RWPE1 (cell line): ENCODE measurements at regions not wholly inside any gene's neighbourhood (a gene's known extent, or its start where the extent isn't known, plus 50 kb on each side); places are given as distances from the start of the nearest gene placed in this dataset.
"Not testable (repeated sequence)": the region's sequence is repeated elsewhere in the genome, so short reads cannot be mapped to it uniquely, and the experiment has no call there.

Source experiments
- CTCF ChIA-PET: fragments of 350-600 bp; sonication (Branson Sonifier 250); formaldehyde crosslinking; extraction: SDS; loops from one replicate; lab custom pipeline; 2021; lab: Yijun Ruan, JAX
- POLR2A ChIA-PET: fragments of 400-600 bp; formaldehyde crosslinking; extraction: SDS; loops from one replicate; lab custom pipeline; 2020; ENCODE audit warnings: antibody characterized with exemption; ENCODE audit not compliant: low non-redundant PET; lab: Yijun Ruan, JAX
- DNase-seq: peaks from one replicate; pipeline ENCODE4 v3.0.0; 2012; ENCODE audit warnings: low spot score
- H3K27ac ChIP-seq: fragments of 450-650 bp; 2 replicates; pipeline ENCODE4 v1.5.1; 2017
- TF ChIP-seq, protein P1 (sequence below): fragments of 450-650 bp; conservative IDR thresholded peaks from 2 replicates; pipeline ENCODE4 v1.5.1; 2017; ENCODE audit warnings: low read depth, mild to moderate bottlenecking

DNA sequence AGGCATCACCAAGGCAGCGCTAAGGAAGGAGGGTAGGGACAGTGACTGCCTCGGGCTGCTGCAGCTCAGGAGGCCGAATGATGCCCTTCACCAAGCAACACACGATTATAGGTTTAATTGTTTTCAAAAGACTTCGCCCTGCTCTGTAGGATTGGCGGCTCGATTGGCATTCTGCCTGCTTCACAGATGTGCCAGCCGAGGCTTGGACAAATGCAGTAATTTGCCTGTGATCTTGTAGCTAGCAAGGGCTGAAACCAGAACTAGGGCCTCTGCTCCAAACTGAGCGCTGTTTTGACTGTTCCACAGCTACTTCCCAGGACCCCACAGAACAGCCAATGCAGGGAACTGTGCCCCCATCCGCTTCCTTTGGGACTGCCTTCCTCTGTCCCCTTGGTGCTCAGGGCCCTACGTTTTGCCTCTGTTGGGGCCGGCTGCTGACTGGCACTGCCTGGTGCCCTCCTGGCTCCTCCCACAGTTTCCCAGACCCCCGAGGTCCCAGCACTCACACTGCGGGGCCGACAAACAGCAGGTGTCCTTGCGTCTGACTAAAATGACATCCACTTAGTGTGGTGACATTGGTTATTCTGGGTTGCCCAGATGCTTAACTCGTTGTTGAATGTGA is 62.6 kb upstream of the EN2 start:
- DNase-seq, result no peak
- TF ChIP-seq, protein P1, sequence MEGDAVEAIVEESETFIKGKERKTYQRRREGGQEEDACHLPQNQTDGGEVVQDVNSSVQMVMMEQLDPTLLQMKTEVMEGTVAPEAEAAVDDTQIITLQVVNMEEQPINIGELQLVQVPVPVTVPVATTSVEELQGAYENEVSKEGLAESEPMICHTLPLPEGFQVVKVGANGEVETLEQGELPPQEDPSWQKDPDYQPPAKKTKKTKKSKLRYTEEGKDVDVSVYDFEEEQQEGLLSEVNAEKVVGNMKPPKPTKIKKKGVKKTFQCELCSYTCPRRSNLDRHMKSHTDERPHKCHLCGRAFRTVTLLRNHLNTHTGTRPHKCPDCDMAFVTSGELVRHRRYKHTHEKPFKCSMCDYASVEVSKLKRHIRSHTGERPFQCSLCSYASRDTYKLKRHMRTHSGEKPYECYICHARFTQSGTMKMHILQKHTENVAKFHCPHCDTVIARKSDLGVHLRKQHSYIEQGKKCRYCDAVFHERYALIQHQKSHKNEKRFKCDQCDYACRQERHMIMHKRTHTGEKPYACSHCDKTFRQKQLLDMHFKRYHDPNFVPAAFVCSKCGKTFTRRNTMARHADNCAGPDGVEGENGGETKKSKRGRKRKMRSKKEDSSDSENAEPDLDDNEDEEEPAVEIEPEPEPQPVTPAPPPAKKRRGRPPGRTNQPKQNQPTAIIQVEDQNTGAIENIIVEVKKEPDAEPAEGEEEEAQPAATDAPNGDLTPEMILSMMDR, result no peak
- POLR2A ChIA-PET, result no interaction called here
- CTCF ChIA-PET, result interaction anchor here (0.6 to 0.7 kb wide), 2 partner anchors 23 to 101 kb away, joined by 3 to 5 read pairs; no protein-coding TSS in a partner anchor
- no peak overlapping the region for H3K27ac ChIP-seq

GRCh38 chr7:155396661-155397060 is 61.3 kb upstream of the EN2 start:
- ChIA-PET CTCF (no interaction called here), POLR2A (no interaction called here)
- TF ChIP-seq, protein P1, result no peak
- no peak for DNase-seq
- H3K27ac ChIP-seq, result no peak overlapping the region

- CTCF ChIA-PET, POLR2A ChIA-PET, H3K27ac ChIP-seq, DNase-seq: not testable (repeated sequence)
Measured at GRCh38 chr7:155397758-155398714, 59.9 kb upstream of the EN2 start.

DNA sequence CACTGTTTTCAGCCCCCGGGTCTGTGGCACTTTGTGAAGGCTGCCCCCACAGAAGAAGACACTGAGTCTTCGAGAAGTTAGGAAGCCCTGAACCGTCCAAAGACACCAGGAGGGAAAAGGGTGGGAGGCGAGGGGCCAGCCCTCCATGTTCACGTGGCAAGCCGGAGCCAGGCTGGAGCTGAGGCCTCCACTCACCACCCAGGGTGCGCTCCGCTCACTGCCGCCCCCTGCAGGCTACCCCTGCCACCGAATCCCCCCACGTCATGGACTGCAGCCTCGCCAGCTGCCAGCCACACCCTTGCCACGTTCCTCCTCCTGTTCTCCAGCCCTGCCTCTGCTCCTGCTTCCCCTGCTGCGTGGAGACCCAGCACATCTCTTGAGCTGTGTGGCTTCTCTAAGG is 59.0 kb upstream of the EN2 start:
- TF ChIP-seq, protein P1, result no peak; the same call in 1 of the 2 replicates
- ChIA-PET POLR2A (no interaction called here), CTCF (no interaction called here)
- H3K27ac ChIP-seq, result no peak overlapping the region
- DNase-seq, result no peak

- CTCF ChIA-PET, result no interaction called here
- TF ChIP-seq, protein P1, result no peak
- POLR2A ChIA-PET, result no interaction called here
- no peak for DNase-seq
- no peak overlapping the region for H3K27ac ChIP-seq
Measured at GRCh38 chr7:155399577-155399976, 58.4 kb upstream of the EN2 start.

GRCh38 chr7:155401231-155401630 is 56.7 kb upstream of the EN2 start:
- ChIA-PET CTCF (no interaction called here), POLR2A (no interaction called here)
- no peak for DNase-seq
- TF ChIP-seq, protein P1, result no peak
- no peak overlapping the region for H3K27ac ChIP-seq

DNA sequence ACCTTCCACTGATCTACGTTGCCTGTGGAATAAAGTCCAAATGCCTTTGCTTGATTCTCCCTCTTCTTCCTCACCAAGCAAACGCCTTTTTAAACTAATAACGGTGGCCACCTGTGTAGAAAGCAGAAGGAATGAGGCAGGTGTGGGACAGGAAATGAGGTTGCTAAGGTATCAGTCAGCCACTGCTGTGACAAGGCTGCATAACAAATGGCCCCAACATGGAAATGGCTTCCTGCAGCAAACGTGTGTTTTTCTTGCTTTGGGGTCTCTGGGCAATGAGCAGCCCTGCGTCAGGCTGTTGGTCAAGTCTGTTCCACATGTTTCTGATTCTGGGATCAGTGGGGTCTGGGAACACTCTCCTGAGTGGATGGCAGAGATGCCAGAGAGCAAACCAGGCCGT is 56.0 kb upstream of the EN2 start:
- POLR2A ChIA-PET, result no interaction called here
- DNase-seq, result no peak
- TF ChIP-seq, protein P1, result no peak
- H3K27ac ChIP-seq, result no peak overlapping the region
- CTCF ChIA-PET, result no interaction called here
